ENCODE measurements at regions not wholly inside any gene's neighbourhood (a gene's known extent, or its start where the extent isn't known, plus 50 kb on each side); places are given as distances from the start of the nearest gene placed in this dataset.

GRCh38 chr4:100843910-100844309 lies 326.1 kb upstream of the EMCN start:
- Histone ChIP-seq H3K9me3 (replicated peaks; ENCODE audit: control insufficient read depth, insufficient read depth, low read length) (no peaks in the 10 kb centered on the region), H3K9ac (replicated peaks; ENCODE audit: extremely low read depth, insufficient read depth, low read length) (no peak overlapping the region), H3K4me1 (ENCODE audit: control insufficient read depth, extremely low read depth, insufficient read depth, low read length) (no peaks in the 10 kb centered on the region), H3K27ac (ENCODE audit: insufficient read depth, low read depth, low read length) (no peak overlapping the region), H3K36me3 (ENCODE audit: control insufficient read depth in 2 of 2, extremely low read depth in 1 of 2, insufficient read depth in 2 of 2, low read length in 2 of 2) (no peaks in the 10 kb centered on the region), H3K27me3 (ENCODE audit: control insufficient read depth in 2 of 2, insufficient read depth in 2 of 2, low read length in 2 of 2) (no peaks in the 10 kb centered on the region), H3K9me1 (replicated peaks; ENCODE audit: control insufficient read depth, extremely low read depth, insufficient read depth, low read length) (no peaks in the 10 kb centered on the region), H3K4me2 (ENCODE audit: insufficient read depth, low read length) (no peak overlapping the region), H4K20me1 (replicated peaks; ENCODE audit: control insufficient read depth, extremely low read depth, insufficient read depth, low read length) (no peaks in the 10 kb centered on the region), H2AFZ (ENCODE audit: low read depth, low read length) (no peak overlapping the region), H3K79me2 (ENCODE audit: control insufficient read depth, insufficient read depth, low read length) (no peaks in the 10 kb centered on the region), H3K4me3 (replicated peaks in 1 of 3; ENCODE audit: insufficient read depth in 1 of 3, low read depth in 1 of 3, low read length in 3 of 3) (no peak overlapping the region)
- no TSS peak for BruUV-seq (replicated peaks)
- FAIRE-seq (no peak), DNase-seq (ENCODE audit: low read depth, low spot score) (no peak)
- POLR2A ChIA-PET, result no interaction called here
- no peak for TF ChIP-seq FOS (IDR thresholded peaks at IDR 0.05; ENCODE audit: borderline replicate concordance, insufficient read depth, low read length)
- TF ChIP-seq JUN (IDR thresholded peaks at IDR 0.05; ENCODE audit: borderline replicate concordance, insufficient read depth, insufficient read length, low read depth), result no peak
- TF ChIP-seq, protein P1, sequence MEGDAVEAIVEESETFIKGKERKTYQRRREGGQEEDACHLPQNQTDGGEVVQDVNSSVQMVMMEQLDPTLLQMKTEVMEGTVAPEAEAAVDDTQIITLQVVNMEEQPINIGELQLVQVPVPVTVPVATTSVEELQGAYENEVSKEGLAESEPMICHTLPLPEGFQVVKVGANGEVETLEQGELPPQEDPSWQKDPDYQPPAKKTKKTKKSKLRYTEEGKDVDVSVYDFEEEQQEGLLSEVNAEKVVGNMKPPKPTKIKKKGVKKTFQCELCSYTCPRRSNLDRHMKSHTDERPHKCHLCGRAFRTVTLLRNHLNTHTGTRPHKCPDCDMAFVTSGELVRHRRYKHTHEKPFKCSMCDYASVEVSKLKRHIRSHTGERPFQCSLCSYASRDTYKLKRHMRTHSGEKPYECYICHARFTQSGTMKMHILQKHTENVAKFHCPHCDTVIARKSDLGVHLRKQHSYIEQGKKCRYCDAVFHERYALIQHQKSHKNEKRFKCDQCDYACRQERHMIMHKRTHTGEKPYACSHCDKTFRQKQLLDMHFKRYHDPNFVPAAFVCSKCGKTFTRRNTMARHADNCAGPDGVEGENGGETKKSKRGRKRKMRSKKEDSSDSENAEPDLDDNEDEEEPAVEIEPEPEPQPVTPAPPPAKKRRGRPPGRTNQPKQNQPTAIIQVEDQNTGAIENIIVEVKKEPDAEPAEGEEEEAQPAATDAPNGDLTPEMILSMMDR (IDR thresholded peaks at IDR 0.05; ENCODE audit: extremely low read depth in 1 of 2, insufficient read depth in 1 of 2, low read depth in 1 of 2, low read length in 2 of 2), result no peak
- TF ChIP-seq POLR2A (IDR thresholded peaks at IDR 0.05; ENCODE audit: low read depth, low read length), result no peak
- no peak for TF ChIP-seq MAX (IDR thresholded peaks at IDR 0.05; ENCODE audit: insufficient read depth, insufficient read length)
- CTCF ChIA-PET, result no interaction called here
- intact Hi-C loops (cut with micrococcal nuclease) (loop anchor here (10.0 kb wide), 1 partner anchor 1269 kb away; the partner anchor contains the start of gene MTTP), dilution Hi-C loops (cut with MboI; ENCODE audit: extremely low pct_ligation_motif_present, low sequenced_read_pairs) (no loop called here)

- ChIA-PET CTCF (no interaction called here), POLR2A (no interaction called here)
- Histone ChIP-seq H3K4me2 (ENCODE audit: insufficient read depth, low read length) (no peak overlapping the region), H3K9me1 (replicated peaks; ENCODE audit: control insufficient read depth, extremely low read depth, insufficient read depth, low read length) (no peaks in the 10 kb centered on the region), H3K4me1 (ENCODE audit: control insufficient read depth, extremely low read depth, insufficient read depth, low read length) (no peaks in the 10 kb centered on the region), H4K20me1 (replicated peaks; ENCODE audit: control insufficient read depth, extremely low read depth, insufficient read depth, low read length) (no peaks in the 10 kb centered on the region), H3K36me3 (ENCODE audit: control insufficient read depth in 2 of 2, extremely low read depth in 1 of 2, insufficient read depth in 2 of 2, low read length in 2 of 2) (no peaks in the 10 kb centered on the region), H3K9ac (replicated peaks; ENCODE audit: extremely low read depth, insufficient read depth, low read length) (no peak overlapping the region), H3K9me3 (replicated peaks; ENCODE audit: control insufficient read depth, insufficient read depth, low read length) (no peaks in the 10 kb centered on the region), H3K27ac (ENCODE audit: insufficient read depth, low read depth, low read length) (no peak overlapping the region), H3K27me3 (ENCODE audit: control insufficient read depth in 2 of 2, insufficient read depth in 2 of 2, low read length in 2 of 2) (no peaks in the 10 kb centered on the region), H2AFZ (ENCODE audit: low read depth, low read length) (no peak overlapping the region), H3K4me3 (replicated peaks in 1 of 3; ENCODE audit: insufficient read depth in 1 of 3, low read depth in 1 of 3, low read length in 3 of 3) (no peak overlapping the region), H3K79me2 (ENCODE audit: control insufficient read depth, insufficient read depth, low read length) (no peaks in the 10 kb centered on the region)
- TF ChIP-seq, protein P1 (IDR thresholded peaks at IDR 0.05; ENCODE audit: extremely low read depth in 1 of 2, insufficient read depth in 1 of 2, low read depth in 1 of 2, low read length in 2 of 2), result no peak
- TF ChIP-seq FOS (IDR thresholded peaks at IDR 0.05; ENCODE audit: borderline replicate concordance, insufficient read depth, low read length) (no peak), MYC (IDR thresholded peaks at IDR 0.05; ENCODE audit: low read depth, low read length) (no peak), POLR2AphosphoS5 (IDR thresholded peaks at IDR 0.05; ENCODE audit: insufficient read depth, low read depth, low read length) (no peak), POLR2A (IDR thresholded peaks at IDR 0.05; ENCODE audit: low read depth, low read length) (no peak), MAX (IDR thresholded peaks at IDR 0.05; ENCODE audit: insufficient read depth, insufficient read length) (no peak), JUN (IDR thresholded peaks at IDR 0.05; ENCODE audit: borderline replicate concordance, insufficient read depth, insufficient read length, low read depth) (no peak), EZH2 (IDR thresholded peaks at IDR 0.05; ENCODE audit: borderline replicate concordance, low read depth, low read length, severe bottlenecking) (no peak)
- dilution Hi-C loops (cut with MboI; ENCODE audit: extremely low pct_ligation_motif_present, low sequenced_read_pairs), result no loop called here
- intact Hi-C loops (cut with micrococcal nuclease), result loop anchor here (10.0 kb wide), 1 partner anchor 1268 kb away; the partner anchor contains the start of gene MTTP
- DNase-seq (ENCODE audit: low read depth, low spot score) (no peak), FAIRE-seq (no peak)
- BruUV-seq (replicated peaks), result no TSS peak
Observed at GRCh38 chr4:100842856-100843255, 325.0 kb upstream of the EMCN start.

All from endothelial cell of umbilical vein (primary cell).